ENCODE measurements at regions not wholly inside any gene's neighbourhood (a gene's known extent, or its start where the extent isn't known, plus 50 kb on each side); places are given as distances from the start of the nearest gene placed in this dataset.

DNA sequence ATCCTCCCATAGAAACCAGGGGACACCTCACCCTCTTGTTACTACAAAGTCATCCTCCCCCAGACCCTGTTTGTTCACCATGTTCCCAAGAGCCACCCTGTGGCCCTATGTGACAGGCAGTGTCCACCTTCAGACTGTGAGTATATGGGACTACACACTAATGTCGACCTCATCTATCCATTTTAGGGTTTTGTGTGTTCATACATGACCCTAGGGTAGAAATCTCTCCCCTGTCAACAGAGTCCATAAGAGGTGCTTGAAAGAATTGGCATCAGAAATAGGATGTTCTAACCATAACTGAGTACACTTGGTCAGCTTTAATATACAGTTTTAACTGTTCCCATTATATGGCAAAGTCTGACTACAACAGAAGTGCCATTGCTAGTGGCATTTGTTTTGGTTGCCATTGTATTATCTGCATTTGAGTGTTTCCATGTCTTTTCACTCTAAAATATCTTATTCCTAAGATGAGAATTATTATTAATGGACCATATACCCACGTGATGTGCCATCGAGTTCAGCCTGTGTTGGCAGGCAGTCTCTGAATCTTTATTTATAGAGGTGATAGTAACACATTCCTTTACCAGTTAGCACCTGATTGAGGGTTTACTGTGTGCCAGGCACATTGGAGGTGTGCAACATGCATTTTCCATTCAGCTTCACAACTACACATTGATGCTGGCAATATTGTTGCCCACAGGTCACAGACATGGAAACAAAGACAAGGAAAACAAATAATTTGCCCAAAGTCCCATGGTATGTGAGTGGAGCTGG, 590.6 kb upstream of the IGFBP3 start:
- TF ChIP-seq, protein P1, sequence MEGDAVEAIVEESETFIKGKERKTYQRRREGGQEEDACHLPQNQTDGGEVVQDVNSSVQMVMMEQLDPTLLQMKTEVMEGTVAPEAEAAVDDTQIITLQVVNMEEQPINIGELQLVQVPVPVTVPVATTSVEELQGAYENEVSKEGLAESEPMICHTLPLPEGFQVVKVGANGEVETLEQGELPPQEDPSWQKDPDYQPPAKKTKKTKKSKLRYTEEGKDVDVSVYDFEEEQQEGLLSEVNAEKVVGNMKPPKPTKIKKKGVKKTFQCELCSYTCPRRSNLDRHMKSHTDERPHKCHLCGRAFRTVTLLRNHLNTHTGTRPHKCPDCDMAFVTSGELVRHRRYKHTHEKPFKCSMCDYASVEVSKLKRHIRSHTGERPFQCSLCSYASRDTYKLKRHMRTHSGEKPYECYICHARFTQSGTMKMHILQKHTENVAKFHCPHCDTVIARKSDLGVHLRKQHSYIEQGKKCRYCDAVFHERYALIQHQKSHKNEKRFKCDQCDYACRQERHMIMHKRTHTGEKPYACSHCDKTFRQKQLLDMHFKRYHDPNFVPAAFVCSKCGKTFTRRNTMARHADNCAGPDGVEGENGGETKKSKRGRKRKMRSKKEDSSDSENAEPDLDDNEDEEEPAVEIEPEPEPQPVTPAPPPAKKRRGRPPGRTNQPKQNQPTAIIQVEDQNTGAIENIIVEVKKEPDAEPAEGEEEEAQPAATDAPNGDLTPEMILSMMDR (IDR thresholded peaks at IDR 0.05): no peak
- no peak for TF ChIP-seq POLR2A (IDR thresholded peaks at IDR 0.05)
